ENCODE measurements at regions not wholly inside any gene's neighbourhood (a gene's known extent, or its start where the extent isn't known, plus 50 kb on each side); places are given as distances from the start of the nearest gene placed in this dataset.

DNA sequence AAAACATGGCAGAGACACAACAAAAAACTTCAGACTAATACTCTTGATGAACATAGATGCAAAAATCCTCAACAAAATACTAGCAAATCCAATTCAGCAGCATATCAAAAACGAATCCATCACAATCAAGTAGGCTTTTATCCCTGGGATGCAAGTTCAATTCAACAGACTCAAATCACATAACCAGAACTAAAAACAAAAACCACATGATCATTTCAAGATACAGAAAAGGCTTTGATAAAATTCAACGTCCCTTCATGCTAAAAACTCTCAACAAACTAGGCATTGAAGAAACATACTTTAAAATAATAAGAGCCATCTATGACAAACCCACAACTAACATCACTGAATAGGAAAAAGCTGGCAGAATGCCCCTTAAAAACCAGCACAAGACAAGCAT lies 93.6 kb downstream of the TUSC1 start:
- TF ChIP-seq, protein P1, sequence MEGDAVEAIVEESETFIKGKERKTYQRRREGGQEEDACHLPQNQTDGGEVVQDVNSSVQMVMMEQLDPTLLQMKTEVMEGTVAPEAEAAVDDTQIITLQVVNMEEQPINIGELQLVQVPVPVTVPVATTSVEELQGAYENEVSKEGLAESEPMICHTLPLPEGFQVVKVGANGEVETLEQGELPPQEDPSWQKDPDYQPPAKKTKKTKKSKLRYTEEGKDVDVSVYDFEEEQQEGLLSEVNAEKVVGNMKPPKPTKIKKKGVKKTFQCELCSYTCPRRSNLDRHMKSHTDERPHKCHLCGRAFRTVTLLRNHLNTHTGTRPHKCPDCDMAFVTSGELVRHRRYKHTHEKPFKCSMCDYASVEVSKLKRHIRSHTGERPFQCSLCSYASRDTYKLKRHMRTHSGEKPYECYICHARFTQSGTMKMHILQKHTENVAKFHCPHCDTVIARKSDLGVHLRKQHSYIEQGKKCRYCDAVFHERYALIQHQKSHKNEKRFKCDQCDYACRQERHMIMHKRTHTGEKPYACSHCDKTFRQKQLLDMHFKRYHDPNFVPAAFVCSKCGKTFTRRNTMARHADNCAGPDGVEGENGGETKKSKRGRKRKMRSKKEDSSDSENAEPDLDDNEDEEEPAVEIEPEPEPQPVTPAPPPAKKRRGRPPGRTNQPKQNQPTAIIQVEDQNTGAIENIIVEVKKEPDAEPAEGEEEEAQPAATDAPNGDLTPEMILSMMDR (IDR thresholded peaks at IDR 0.05), result no peak
- TF ChIP-seq POLR2A (IDR thresholded peaks at IDR 0.05) (no peak), POLR2AphosphoS5 (IDR thresholded peaks at IDR 0.05) (no peak), EP300 (IDR thresholded peaks at IDR 0.05) (no peak)
